ENCODE measurements at regions not wholly inside any gene's neighbourhood (a gene's known extent, or its start where the extent isn't known, plus 50 kb on each side); places are given as distances from the start of the nearest gene placed in this dataset.
"Not testable (repeated sequence)": the region's sequence is repeated elsewhere in the genome, so short reads cannot be mapped to it uniquely, and the experiment has no call there.

- no peak for DNase-seq (ENCODE audit: low read depth in 2 of 2)
Observed at GRCh38 chr17:34474706-34475105, 104.7 kb upstream of the TMEM132E start.

- DNase-seq (ENCODE audit: low read depth in 2 of 2): no peak
Observed at GRCh38 chr17:34472363-34472762, 107.0 kb upstream of the TMEM132E start.

GRCh38 chr17:34471278-34471677 is 108.1 kb upstream of the TMEM132E start:
- not testable (repeated sequence) for DNase-seq (ENCODE audit: low read depth in 2 of 2)

- no peak for DNase-seq (ENCODE audit: low read depth in 2 of 2)
Observed at GRCh38 chr17:34465789-34466188, 102.8 kb upstream of the CCL1 start.

- no peak for DNase-seq (ENCODE audit: low read depth in 2 of 2)
Observed at GRCh38 chr17:34464812-34465211, 101.8 kb upstream of the CCL1 start.

GRCh38 chr17:34458266-34458665 is 95.2 kb upstream of the CCL1 start:
- DNase-seq (ENCODE audit: low read depth in 2 of 2): no peak

GRCh38 chr17:34456121-34456520 is 93.1 kb upstream of the CCL1 start:
- DNase-seq (ENCODE audit: low read depth in 2 of 2): no peak

GRCh38 chr17:34452769-34453168 is 89.7 kb upstream of the CCL1 start:
- DNase-seq (ENCODE audit: low read depth in 2 of 2): no peak

- no peak for DNase-seq (ENCODE audit: low read depth in 2 of 2)
Observed at GRCh38 chr17:34451313-34451712, 88.3 kb upstream of the CCL1 start.

GRCh38 chr17:34447406-34447805 is 84.4 kb upstream of the CCL1 start:
- DNase-seq (ENCODE audit: low read depth in 2 of 2): no peak

GRCh38 chr17:34445101-34445500 is 82.1 kb upstream of the CCL1 start:
- no peak for DNase-seq (ENCODE audit: low read depth in 2 of 2)

- DNase-seq (ENCODE audit: low read depth in 2 of 2): no peak
Observed at GRCh38 chr17:34443619-34444469, 80.8 kb upstream of the CCL1 start.

- DNase-seq (ENCODE audit: low read depth in 2 of 2): no peak
Observed at GRCh38 chr17:34442387-34443111, 79.5 kb upstream of the CCL1 start.

- DNase-seq (ENCODE audit: low read depth in 2 of 2): no peak
Observed at GRCh38 chr17:34437188-34437587, 74.2 kb upstream of the CCL1 start.

GRCh38 chr17:34436607-34437006 is 73.6 kb upstream of the CCL1 start:
- DNase-seq (ENCODE audit: low read depth in 2 of 2): no peak

GRCh38 chr17:34435182-34435928 is 72.3 kb upstream of the CCL1 start:
- DNase-seq (ENCODE audit: low read depth in 2 of 2): no peak

- DNase-seq (ENCODE audit: low read depth in 2 of 2): no peak
Observed at GRCh38 chr17:34434052-34434451, 71.0 kb upstream of the CCL1 start.

GRCh38 chr17:34424814-34425491 is 61.9 kb upstream of the CCL1 start:
- DNase-seq (ENCODE audit: low read depth in 2 of 2): no peak

GRCh38 chr17:34423978-34424813 is 61.2 kb upstream of the CCL1 start:
- DNase-seq (ENCODE audit: low read depth in 2 of 2): no peak

GRCh38 chr17:34423315-34423714 is 60.3 kb upstream of the CCL1 start:
- DNase-seq (ENCODE audit: low read depth in 2 of 2): not testable (repeated sequence)

- no peak for DNase-seq (ENCODE audit: low read depth in 2 of 2)
Observed at GRCh38 chr17:34420900-34421299, 57.9 kb upstream of the CCL1 start.
